GM12878 (cell line): ENCODE measurements at regions not wholly inside any gene's neighbourhood (a gene's known extent, or its start where the extent isn't known, plus 50 kb on each side); places are given as distances from the start of the nearest gene placed in this dataset.

Experiments
- ATAC-seq: fragments of 200-7000 bp; cut with Tn5 transposase; 3 replicates; pipeline ENCODE4 v1.9.1; 2020; ENCODE audit warnings: mild to moderate bottlenecking, moderate library complexity
- BruUV-seq: library from RNA; stranded (reverse); fragments of 400-500 nt; replicated peaks from 2 replicates; lab custom pipeline; 2021; lab: Mats Ljungman, UMichigan
- CTCF ChIA-PET: fragments of 300-600 bp; sonication (Branson Sonifier 250); formaldehyde crosslinking; extraction: SDS; loops from one replicate; lab custom pipeline; 2021; ENCODE audit warnings: inconsistent platforms; lab: Yijun Ruan, JAX
- POLR2A ChIA-PET: fragments of 350-600 bp; formaldehyde crosslinking; extraction: SDS; loops from one replicate; lab custom pipeline; 2021; ENCODE audit warnings: inconsistent platforms; lab: Charles Lee
- RAD21 ChIA-PET: fragments of 300-600 bp; sonication (Branson Sonifier 250); formaldehyde crosslinking; loops from one replicate; lab custom pipeline; 2023; ENCODE audit warnings: antibody characterized with exemption; ENCODE audit not compliant: unreplicated experiment; lab: Charles Lee
- SMC1A ChIA-PET: fragments of 300-600 bp; sonication (Branson Sonifier 250); formaldehyde crosslinking; loops from one replicate; lab custom pipeline; 2023; ENCODE audit not compliant: unreplicated experiment, uncharacterized antibody; lab: Charles Lee
- DNase-seq: peaks from one replicate; pipeline ENCODE4 v3.0.0-alpha.2; 2011; ENCODE audit warnings: low read depth, low spot score
- FAIRE-seq: peaks from 3 replicates; lab custom pipeline; 2011; peaks lifted over from hg19 to GRCh38; lab: Jason Lieb, UNC
- H2AFZ ChIP-seq: 2 replicates; pipeline ENCODE4 v1.6.0; 2011; ENCODE audit warnings: low read depth, low read length, control low read depth; ENCODE audit not compliant: control insufficient read depth
- H3K27ac ChIP-seq: 2 replicates; pipeline ENCODE4 v1.5.1; 2011; ENCODE audit warnings: control low read depth; ENCODE audit not compliant: control insufficient read depth, insufficient read depth
- H3K27me3 ChIP-seq, 2 experiments: replicated peaks in 1 of 2; 2 replicates each; pipeline versions ENCODE4 v1.6.0 to v1.6.1; 2011; ENCODE audit warnings: low read length in 1 of 2; ENCODE audit not compliant: control insufficient read depth in 2 of 2, insufficient read depth in 2 of 2
- H3K36me3 ChIP-seq, 2 experiments: 2 replicates each; pipeline ENCODE4 v1.5.1; 2011; ENCODE audit warnings: low read length in 1 of 2; ENCODE audit not compliant: control insufficient read depth in 2 of 2, insufficient read depth in 2 of 2
- H3K4me1 ChIP-seq: 2 replicates; pipeline ENCODE4 v1.6.1; 2011; ENCODE audit warnings: mild to moderate bottlenecking, low read length, moderate library complexity, mixed read lengths; ENCODE audit not compliant: control insufficient read depth, insufficient read depth
- H3K4me2 ChIP-seq: 2 replicates; pipeline ENCODE4 v1.6.0; 2011; ENCODE audit warnings: control low read depth; ENCODE audit not compliant: control insufficient read depth, insufficient read depth
- H3K4me3 ChIP-seq: fragments of 200-600 bp; sonication (generic); 2 replicates; pipeline ENCODE4 v1.5.1; 2016
- H3K79me2 ChIP-seq: 2 replicates; pipeline ENCODE4 v1.6.0; 2011; ENCODE audit warnings: low read length; ENCODE audit not compliant: control insufficient read depth, insufficient read depth
- H3K9ac ChIP-seq: 2 replicates; pipeline ENCODE4 v1.8.0; 2011; ENCODE audit warnings: low read length, control low read depth, mixed read lengths; ENCODE audit not compliant: control insufficient read depth, insufficient read depth
- H3K9me3 ChIP-seq: replicated peaks from 3 replicates; pipeline ENCODE4 v1.5.1; 2011; ENCODE audit warnings: mild to moderate bottlenecking, low read length; ENCODE audit not compliant: control insufficient read depth, insufficient read depth
- H4K20me1 ChIP-seq: 2 replicates; pipeline ENCODE4 v1.6.0; 2011; ENCODE audit not compliant: control insufficient read depth, insufficient read depth
- EED ChIP-seq: sonication (generic); IDR thresholded peaks from 2 replicates; pipeline ENCODE4 v1.6.1; 2016; ENCODE audit warnings: antibody characterized with exemption, low read depth
- HSF1 ChIP-seq: fragments of 150-350 bp; IDR thresholded peaks from 2 replicates; pipeline ENCODE4 v1.6.1; 2014; ENCODE audit warnings: mild to moderate bottlenecking, low read depth, low read length
- IKZF1 ChIP-seq: fragments of 450-650 bp; conservative IDR thresholded peaks from 2 replicates; pipeline ENCODE4 v1.6.1; 2017; ENCODE audit warnings: antibody characterized with exemption, mild to moderate bottlenecking
- IKZF2 ChIP-seq, 2 experiments: fragments of 450-650 bp; IDR thresholded peaks; 2 replicates each; pipeline ENCODE4 v1.6.1; 2017; ENCODE audit warnings: mild to moderate bottlenecking in 2 of 2, moderate library complexity in 2 of 2
- KDM1A ChIP-seq: fragments of 200-600 bp; sonication (generic); IDR thresholded peaks from 2 replicates; pipeline ENCODE4 v1.6.1; 2016; ENCODE audit warnings: borderline replicate concordance
- KLF5 ChIP-seq: fragments of 450-650 bp; IDR thresholded peaks from 2 replicates; pipeline ENCODE4 v1.6.1; 2014; ENCODE audit warnings: mild to moderate bottlenecking; ENCODE audit not compliant: partially characterized antibody
- MXI1 ChIP-seq: fragments of 150-350 bp; IDR thresholded peaks from 2 replicates; pipeline ENCODE4 v1.6.1; 2011; ENCODE audit warnings: low read depth, mild to moderate bottlenecking, inconsistent platforms, low read length, improper control_type of control experiment
- NBN ChIP-seq: fragments of 450-650 bp; IDR thresholded peaks from 2 replicates; pipeline ENCODE4 v1.6.1; 2016
- NFXL1 ChIP-seq: fragments of 450-650 bp; IDR thresholded peaks from 2 replicates; pipeline ENCODE4 v1.6.1; 2017; ENCODE audit warnings: antibody characterized with exemption, mild to moderate bottlenecking, borderline replicate concordance
- RELA ChIP-seq: fragments of 450-650 bp; IDR thresholded peaks from 2 replicates; pipeline ENCODE4 v1.8.0; 2014; ENCODE audit warnings: borderline replicate concordance; ENCODE audit not compliant: partially characterized antibody
- SREBF2 ChIP-seq: IDR thresholded peaks from 2 replicates; pipeline ENCODE4 v1.6.1; 2012; ENCODE audit warnings: mild to moderate bottlenecking, low read length
- WGBS: methylation state at CpG from one replicate; pipeline ENCODE4 v1.1.6; 2016; ENCODE audit warnings: low lambda C conversion rate; ENCODE audit not compliant: insufficient replicate concordance, insufficient coverage; ENCODE audit errors: missing lambda C conversion rate; 5-methylcytosine and 5-hydroxymethylcytosine counted together
- in situ Hi-C: fragments of 300-500 bp; cut with MboI; formaldehyde crosslinking; loops from 9 replicates; pipeline ENCODE4 v1.14.3; 2018; ENCODE audit warnings: mixed read lengths
- intact Hi-C: fragments of 100-400 bp; cut with micrococcal nuclease; formaldehyde crosslinking; loops from one replicate; pipeline ENCODE4 v1.14.2; 2022; ENCODE audit not compliant: unreplicated experiment

GRCh38 chr2:117693154-117693553 lies 121.3 kb upstream of the DDX18 start:
- H3K4me2 ChIP-seq: no peak overlapping the region
- in situ Hi-C loops: no loop called here
- H3K9ac ChIP-seq: no peak overlapping the region
- H2AFZ ChIP-seq: no peak overlapping the region
- no peaks in the 10 kb centered on the region for H3K36me3 ChIP-seq
- no TSS peak for BruUV-seq
- no peaks in the 10 kb centered on the region for H3K4me1 ChIP-seq
- SMC1A ChIA-PET: no interaction called here
- POLR2A ChIA-PET: no interaction called here
- TF ChIP-seq RELA: no peak
- no peak for TF ChIP-seq NBN
- no peak for TF ChIP-seq EED
- no peak for TF ChIP-seq HSF1
- no peak for TF ChIP-seq SREBF2
- no peak for TF ChIP-seq KDM1A
- TF ChIP-seq IKZF1: no peak
- no peak for TF ChIP-seq MXI1
- no peak for TF ChIP-seq KLF5
- TF ChIP-seq IKZF2 (IDR thresholded peaks at IDR 0.05): no peak
- no peak for TF ChIP-seq NFXL1
- no peak for FAIRE-seq
- WGBS: 19% methylated on average over 4 of the region's 4 CpGs
- no peaks in the 10 kb centered on the region for H3K9me3 ChIP-seq
- RAD21 ChIA-PET: no interaction called here
- CTCF ChIA-PET: no interaction called here
- H4K20me1 ChIP-seq: no peaks in the 10 kb centered on the region
- H3K79me2 ChIP-seq: no peaks in the 10 kb centered on the region
- intact Hi-C loops: no loop called here
- ATAC-seq: no peak
- no peaks in the 10 kb centered on the region for H3K27me3 ChIP-seq
- DNase-seq: no peak
- H3K27ac ChIP-seq: no peak overlapping the region
- H3K4me3 ChIP-seq: no peak overlapping the region
